Activated naive CD4-positive, alpha-beta T cell treated with anti-CD3 and anti-CD28 coated beads for 36 hours (primary cell): ENCODE measurements at regions not wholly inside any gene's neighbourhood (a gene's known extent, or its start where the extent isn't known, plus 50 kb on each side); places are given as distances from the start of the nearest gene placed in this dataset.

Experiments used
- CTCF ChIA-PET: fragments of 350-600 bp; sonication (Branson Sonifier 250); formaldehyde crosslinking; loops from one replicate; lab custom pipeline; 2021; ENCODE audit warnings: antibody characterized with exemption; lab: Charles Lee
- DNase-seq: peaks from one replicate; pipeline ENCODE4 v3.0.0-alpha.2; 2020
- H3K27ac Mint-ChIP-seq: one replicate; pipeline ENCODE4 v1.8.0; 2021; ENCODE audit warnings: mild to moderate bottlenecking, mixed read lengths
- H3K27me3 Mint-ChIP-seq: one replicate; pipeline ENCODE4 v1.8.0; 2021; ENCODE audit warnings: low read depth, mixed read lengths
- H3K36me3 Mint-ChIP-seq: one replicate; pipeline ENCODE4 v1.8.0; 2021; ENCODE audit warnings: low read depth, mixed read lengths
- H3K4me1 Mint-ChIP-seq: one replicate; pipeline ENCODE4 v1.8.0; 2021; ENCODE audit warnings: low read depth, mixed read lengths
- H3K4me3 Mint-ChIP-seq: one replicate; pipeline ENCODE4 v1.8.0; 2021; ENCODE audit warnings: mild to moderate bottlenecking, moderate library complexity, mixed read lengths
- H3K9me3 Mint-ChIP-seq: one replicate; pipeline ENCODE4 v1.8.0; 2021; ENCODE audit warnings: mixed read lengths
- intact Hi-C: fragments of 100-400 bp; cut with micrococcal nuclease; formaldehyde crosslinking; loops from one replicate; pipeline ENCODE4 v1.15.1; 2023

DNA sequence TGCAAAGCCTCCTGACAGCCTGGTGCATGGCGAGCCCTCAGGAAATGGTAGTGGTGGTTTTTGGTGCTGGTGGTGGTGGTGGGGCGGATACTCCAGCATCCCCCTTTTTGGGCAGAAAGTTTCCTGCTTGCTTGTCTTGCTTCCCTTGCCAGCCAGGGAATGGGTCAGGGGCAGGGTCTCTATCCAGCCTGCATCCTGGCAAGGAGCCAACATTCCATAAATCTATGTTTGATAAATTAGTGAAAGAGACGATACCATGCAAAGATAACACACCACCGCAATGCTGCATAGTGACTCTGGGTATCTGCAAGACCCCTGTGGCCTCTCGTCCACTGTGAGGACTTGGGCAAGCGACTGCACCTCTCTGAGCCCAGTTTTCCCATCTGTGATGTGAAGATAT is 246.2 kb downstream of the LRFN2 start:
- H3K4me3 Mint-ChIP-seq = no peak overlapping the region
- H3K27me3 Mint-ChIP-seq = no peaks in the 10 kb centered on the region
- CTCF ChIA-PET = no interaction called here
- DNase-seq = no peak
- intact Hi-C loops = no loop called here
- H3K4me1 Mint-ChIP-seq = no peaks in the 10 kb centered on the region
- H3K27ac Mint-ChIP-seq = no peak overlapping the region
- no peaks in the 10 kb centered on the region for H3K9me3 Mint-ChIP-seq
- H3K36me3 Mint-ChIP-seq = no peaks in the 10 kb centered on the region

- CTCF ChIA-PET = no interaction called here
- intact Hi-C loops = no loop called here
- H3K27ac Mint-ChIP-seq = no peak overlapping the region
- H3K36me3 Mint-ChIP-seq = no peaks in the 10 kb centered on the region
- no peaks in the 10 kb centered on the region for H3K4me1 Mint-ChIP-seq
- no peak for DNase-seq
- no peaks in the 10 kb centered on the region for H3K9me3 Mint-ChIP-seq
- H3K27me3 Mint-ChIP-seq = no peaks in the 10 kb centered on the region
- no peak overlapping the region for H3K4me3 Mint-ChIP-seq
Observed at GRCh38 chr6:40340196-40340595, 247.0 kb downstream of the LRFN2 start.

DNA sequence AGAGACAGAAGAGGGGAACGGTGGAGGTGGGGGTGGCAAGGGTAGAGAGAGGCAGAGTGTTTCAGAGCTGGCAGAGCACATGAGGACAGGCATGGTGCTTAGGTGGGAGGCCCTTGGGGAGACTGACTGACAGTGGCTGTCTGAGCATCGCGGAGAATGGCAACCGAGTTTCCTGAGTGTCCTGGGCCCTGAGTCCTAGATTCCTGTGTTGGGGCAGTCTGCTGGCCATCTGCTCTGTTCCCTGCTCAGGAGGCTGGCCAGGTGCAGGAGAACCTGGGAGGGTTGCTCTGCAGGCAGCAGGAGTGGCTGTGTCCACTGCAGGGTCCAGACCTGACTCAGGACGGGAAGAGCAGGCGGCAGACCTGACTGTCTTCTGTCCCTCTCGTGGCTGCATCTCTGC is 248.9 kb downstream of the LRFN2 start:
- no peak overlapping the region for H3K4me3 Mint-ChIP-seq
- no peaks in the 10 kb centered on the region for H3K9me3 Mint-ChIP-seq
- H3K27ac Mint-ChIP-seq = no peak overlapping the region
- H3K36me3 Mint-ChIP-seq = no peaks in the 10 kb centered on the region
- no peaks in the 10 kb centered on the region for H3K4me1 Mint-ChIP-seq
- peaks cover 5% of the 10 kb centered on the region for H3K27me3 Mint-ChIP-seq
- intact Hi-C loops = no loop called here
- DNase-seq = no peak
- CTCF ChIA-PET = no interaction called here

GRCh38 chr6:40336940-40337760 is 250.0 kb downstream of the LRFN2 start:
- no peak overlapping the region for H3K27ac Mint-ChIP-seq
- no peaks in the 10 kb centered on the region for H3K4me1 Mint-ChIP-seq
- peaks cover 5% of the 10 kb centered on the region for H3K27me3 Mint-ChIP-seq
- H3K36me3 Mint-ChIP-seq = no peaks in the 10 kb centered on the region
- H3K4me3 Mint-ChIP-seq = no peak overlapping the region
- no peaks in the 10 kb centered on the region for H3K9me3 Mint-ChIP-seq
- DNase-seq = no peak
- CTCF ChIA-PET = no interaction called here
- intact Hi-C loops = no loop called here

DNA sequence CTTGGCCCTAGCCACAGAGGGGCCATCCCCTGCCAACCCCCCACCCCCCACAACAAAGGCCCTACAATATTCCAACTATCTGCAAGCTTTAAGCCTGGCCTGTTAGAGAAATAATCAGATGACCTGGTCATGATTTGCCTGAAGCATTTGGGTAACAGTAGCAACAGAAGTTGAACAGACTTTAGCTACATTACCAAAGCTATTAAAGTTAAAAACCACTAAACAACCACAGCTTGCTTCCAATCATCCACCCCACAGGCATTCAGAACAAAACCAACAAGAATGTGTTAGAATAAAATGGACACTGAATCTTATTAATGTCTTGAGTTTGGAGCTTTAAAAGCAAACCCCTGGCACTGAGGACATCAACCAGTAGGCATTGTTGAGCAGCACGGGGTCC is 250.9 kb downstream of the LRFN2 start:
- CTCF ChIA-PET = no interaction called here
- H3K36me3 Mint-ChIP-seq = no peaks in the 10 kb centered on the region
- no peak for DNase-seq
- H3K4me1 Mint-ChIP-seq = no peaks in the 10 kb centered on the region
- H3K27me3 Mint-ChIP-seq = peaks cover 5% of the 10 kb centered on the region
- H3K27ac Mint-ChIP-seq = no peak overlapping the region
- no peak overlapping the region for H3K4me3 Mint-ChIP-seq
- intact Hi-C loops = no loop called here
- H3K9me3 Mint-ChIP-seq = no peaks in the 10 kb centered on the region

DNA sequence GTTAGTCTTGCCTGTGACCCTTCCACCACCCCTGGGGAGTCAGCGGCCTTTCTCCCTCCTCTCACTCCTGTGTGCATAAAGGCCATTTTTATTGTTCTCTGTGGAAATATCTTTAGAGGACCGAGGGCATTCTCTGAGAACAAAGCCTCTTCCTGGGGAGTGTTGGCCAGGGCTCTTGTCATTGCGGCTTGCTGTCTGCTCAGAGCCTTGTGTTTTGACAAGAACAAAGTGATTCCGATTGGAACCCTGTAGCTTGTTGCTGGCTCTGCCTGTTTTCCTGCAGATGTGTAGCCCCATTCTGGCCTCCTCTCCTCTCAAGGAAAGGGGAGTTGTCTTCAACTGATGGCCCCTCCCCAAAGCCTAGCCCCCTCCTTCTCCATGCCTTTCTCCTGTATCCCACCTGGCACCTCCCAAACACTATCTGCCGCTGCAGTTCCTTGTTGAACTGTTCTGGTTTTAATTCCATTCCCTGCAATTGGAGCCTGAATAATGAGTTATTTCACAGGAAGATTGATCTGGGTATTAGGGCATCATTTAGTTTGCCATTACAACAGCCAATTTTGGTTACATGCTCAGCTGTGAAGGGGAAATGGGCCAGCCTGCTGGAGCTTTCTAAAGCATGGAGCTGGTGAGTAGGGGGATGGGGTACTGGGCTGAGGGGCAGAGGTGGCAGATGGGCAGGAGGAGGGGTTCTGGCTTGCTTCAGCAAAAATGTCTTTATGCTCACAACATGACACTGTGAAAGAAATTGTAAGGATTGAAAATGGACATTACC is 252.5 kb downstream of the LRFN2 start:
- Mint-ChIP-seq H3K27me3 (peaks cover 7% of the 10 kb centered on the region), H3K36me3 (no peaks in the 10 kb centered on the region), H3K9me3 (no peaks in the 10 kb centered on the region), H3K4me3 (no peak overlapping the region), H3K27ac (no peak overlapping the region), H3K4me1 (no peaks in the 10 kb centered on the region)
- intact Hi-C loops = no loop called here
- CTCF ChIA-PET = no interaction called here
- DNase-seq = no peak

DNA sequence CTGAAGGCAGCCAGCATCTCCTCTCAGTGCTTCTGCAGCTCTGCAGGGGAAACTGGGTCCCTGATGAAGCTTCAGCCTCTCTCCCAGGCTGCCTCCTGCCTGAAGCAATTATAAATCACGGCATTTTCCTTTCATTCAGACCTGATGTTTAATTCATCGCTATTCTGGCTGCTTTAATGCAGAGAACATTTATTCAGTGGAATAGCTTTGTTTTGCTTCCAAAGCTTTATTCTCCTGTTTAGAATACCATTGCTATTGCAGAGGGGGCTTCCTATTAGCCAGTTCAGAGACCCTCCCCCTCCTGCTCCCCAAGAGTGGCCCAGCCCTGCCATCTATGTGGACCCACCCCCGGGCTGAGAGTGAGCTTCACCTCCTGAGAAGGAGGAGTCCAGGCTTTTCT is 255.6 kb downstream of the LRFN2 start:
- Mint-ChIP-seq H3K27me3 (peaks cover 16% of the 10 kb centered on the region), H3K4me1 (no peaks in the 10 kb centered on the region), H3K9me3 (no peaks in the 10 kb centered on the region), H3K4me3 (no peak overlapping the region), H3K36me3 (no peaks in the 10 kb centered on the region), H3K27ac (no peak overlapping the region)
- intact Hi-C loops = no loop called here
- no peak for DNase-seq
- CTCF ChIA-PET = interaction anchor here (0.8 to 1.4 kb wide), 3 partner anchors 9 to 697 kb away, joined by 3 to 7 read pairs (median 3); no protein-coding TSS in a partner anchor

DNA sequence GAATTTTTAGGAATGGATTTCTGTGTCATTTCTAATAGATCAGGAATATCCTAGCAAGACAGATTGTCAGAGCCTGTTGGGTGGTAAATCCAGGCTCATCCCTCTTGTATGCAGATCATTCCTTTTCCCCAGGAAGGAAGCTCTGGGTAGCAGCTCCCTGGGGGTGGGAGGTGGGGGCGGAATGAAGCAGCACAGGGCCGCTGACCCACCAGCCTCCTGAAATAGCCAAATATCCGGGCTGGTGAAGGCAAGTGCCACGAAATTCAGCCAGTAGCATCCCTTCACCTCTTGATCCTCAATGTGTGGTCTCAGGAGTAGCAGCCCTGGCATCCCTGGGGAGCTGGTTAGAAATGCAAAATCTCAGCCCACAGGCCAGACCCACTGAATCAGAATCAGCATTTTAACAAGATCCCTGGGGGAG is 256.9 kb downstream of the LRFN2 start:
- intact Hi-C loops = no loop called here
- peaks cover 19% of the 10 kb centered on the region for H3K27me3 Mint-ChIP-seq
- no peak overlapping the region for H3K4me3 Mint-ChIP-seq
- no peak for DNase-seq
- H3K9me3 Mint-ChIP-seq = no peaks in the 10 kb centered on the region
- peaks cover 2% of the 10 kb centered on the region for H3K4me1 Mint-ChIP-seq
- no peak overlapping the region for H3K27ac Mint-ChIP-seq
- H3K36me3 Mint-ChIP-seq = no peaks in the 10 kb centered on the region
- CTCF ChIA-PET = interaction anchor here (0.6 to 2.3 kb wide), 3 partner anchors 21 to 252 kb away, joined by 3 to 5 read pairs (median 3); no protein-coding TSS in a partner anchor

DNA sequence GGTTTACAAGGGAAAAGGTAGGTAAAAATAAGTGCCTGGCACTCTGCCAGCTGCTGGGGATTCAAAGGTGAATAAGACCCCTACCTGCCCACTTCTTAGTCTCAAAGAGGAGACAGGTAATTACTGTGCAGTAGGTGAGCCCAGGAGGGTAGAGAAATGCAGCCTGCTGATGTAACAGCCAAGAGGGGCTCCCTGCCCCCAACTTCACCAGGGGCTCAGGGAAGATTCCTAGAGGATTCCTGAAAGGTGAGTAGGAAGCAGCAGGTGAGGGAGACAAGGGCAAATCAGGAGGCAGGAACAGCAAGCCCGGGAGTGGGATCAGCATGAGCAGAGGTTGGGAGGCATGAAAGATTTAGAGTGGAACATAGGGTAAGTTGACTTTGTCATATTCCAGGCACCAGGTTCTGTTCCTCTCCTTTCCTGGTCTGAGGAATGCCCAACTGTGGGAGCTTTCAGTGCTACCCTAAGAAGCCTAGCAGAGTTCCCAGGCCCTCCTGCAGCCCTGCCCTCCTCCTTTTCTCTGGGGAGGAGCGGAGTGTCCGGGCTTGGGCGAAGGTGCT is 258.1 kb downstream of the LRFN2 start:
- Mint-ChIP-seq H3K27ac (no peak overlapping the region), H3K36me3 (no peaks in the 10 kb centered on the region), H3K4me1 (peaks cover 2% of the 10 kb centered on the region), H3K4me3 (no peak overlapping the region), H3K27me3 (peaks cover 19% of the 10 kb centered on the region), H3K9me3 (no peaks in the 10 kb centered on the region)
- intact Hi-C loops = loop anchor here (1.0 to 5.0 kb wide), 4 partner anchors 258 to 698 kb away; partner anchors contain the start of gene LRFN2
- no peak for DNase-seq
- CTCF ChIA-PET = interaction anchor here (0.9 to 2.3 kb wide), 3 partner anchors 16 to 41 kb away, joined by 3 to 5 read pairs (median 3); no protein-coding TSS in a partner anchor

GRCh38 chr6:40328386-40328985 is 258.7 kb downstream of the LRFN2 start:
- no peaks in the 10 kb centered on the region for H3K9me3 Mint-ChIP-seq
- peaks cover 2% of the 10 kb centered on the region for H3K4me1 Mint-ChIP-seq
- intact Hi-C loops = loop anchor here (1.0 to 5.0 kb wide), 4 partner anchors 259 to 698 kb away; partner anchors contain the start of gene LRFN2
- H3K27me3 Mint-ChIP-seq = peaks cover 18% of the 10 kb centered on the region
- H3K36me3 Mint-ChIP-seq = no peaks in the 10 kb centered on the region
- peak; percentile 55 for DNase-seq
- H3K4me3 Mint-ChIP-seq = no peak overlapping the region
- no peak overlapping the region for H3K27ac Mint-ChIP-seq
- CTCF ChIA-PET = interaction anchor here (0.6 to 2.3 kb wide), 5 partner anchors 14 to 999 kb away, joined by 3 to 5 read pairs (median 3); no protein-coding TSS in a partner anchor

DNA sequence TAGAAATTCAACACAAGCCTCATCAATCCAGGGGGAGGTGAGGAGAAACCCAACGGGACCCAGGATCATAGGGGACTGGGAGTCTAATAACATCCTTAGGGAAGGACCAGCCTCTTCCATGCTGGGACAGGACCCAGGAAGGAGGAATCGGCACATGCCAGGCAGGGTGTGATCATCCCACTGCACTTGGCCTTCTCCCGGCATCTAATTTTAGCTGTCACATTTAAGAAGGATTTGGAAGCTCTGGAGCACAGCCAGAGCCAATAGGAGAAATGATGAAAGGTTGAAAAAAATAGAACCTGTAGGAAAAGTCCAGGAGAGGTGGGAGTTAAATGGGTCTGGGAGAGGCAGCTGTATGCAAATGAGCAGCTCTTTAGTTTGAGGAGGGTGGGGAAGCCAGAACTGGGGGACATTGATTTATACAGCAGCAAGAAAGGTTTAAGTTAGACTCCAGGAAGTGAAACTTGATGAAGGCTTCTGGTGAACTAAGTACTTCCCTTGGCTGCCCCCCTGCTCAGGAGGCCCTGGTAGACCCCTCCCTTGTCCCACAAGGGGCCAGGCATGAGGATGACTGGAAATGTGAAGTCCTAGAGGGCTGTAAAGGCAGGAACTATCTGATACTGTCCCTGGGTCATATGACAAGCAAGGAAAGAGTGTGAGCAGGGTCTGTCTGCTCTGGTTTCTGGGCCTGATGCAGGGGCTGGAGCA is 260.3 kb downstream of the LRFN2 start:
- intact Hi-C loops = loop anchor here (5.0 kb wide), 1 partner anchor 585 kb away; no protein-coding TSS in a partner anchor
- CTCF ChIA-PET = interaction anchor here (0.5 to 0.7 kb wide), 2 partner anchors 392 to 1082 kb away, joined by 3 read pairs; no protein-coding TSS in a partner anchor
- H3K4me1 Mint-ChIP-seq = peaks cover 2% of the 10 kb centered on the region
- no peaks in the 10 kb centered on the region for H3K36me3 Mint-ChIP-seq
- H3K27me3 Mint-ChIP-seq = peaks cover 25% of the 10 kb centered on the region
- no peak overlapping the region for H3K4me3 Mint-ChIP-seq
- no peak overlapping the region for H3K27ac Mint-ChIP-seq
- DNase-seq = no peak
- H3K9me3 Mint-ChIP-seq = no peaks in the 10 kb centered on the region
